ENCODE measurements at regions not wholly inside any gene's neighbourhood (a gene's known extent, or its start where the extent isn't known, plus 50 kb on each side); places are given as distances from the start of the nearest gene placed in this dataset.

DNA sequence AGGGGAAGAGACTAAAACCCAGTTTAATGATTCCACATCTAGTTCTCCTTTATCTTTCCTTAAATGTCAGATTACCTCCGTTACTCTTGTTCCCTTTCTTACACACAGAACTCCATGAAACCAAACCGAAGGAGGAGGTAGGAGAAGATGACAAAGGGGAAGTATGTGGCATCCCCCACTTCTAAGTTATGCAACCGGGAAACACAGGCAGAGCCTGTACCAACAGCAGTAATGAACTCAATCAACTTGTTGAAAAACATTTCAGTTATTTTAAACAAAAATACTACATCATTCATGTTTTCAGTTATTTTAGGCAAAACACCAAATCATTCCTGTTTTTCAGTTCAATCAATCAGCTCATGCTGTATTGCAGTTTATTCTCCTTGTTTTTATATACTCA, 101.8 kb downstream of the PCSK1 start:
- ChIA-PET POLR2A (no interaction called here), CTCF (no interaction called here)
- H3K4me1 Mint-ChIP-seq, result peaks cover 6% of the 10 kb centered on the region; the same call in 1 of the 2 replicates
- no peaks in the 10 kb centered on the region for H3K36me3 Mint-ChIP-seq
- peaks cover under 1% of the 10 kb centered on the region for H3K9me3 Mint-ChIP-seq
- H3K27ac Mint-ChIP-seq, result no peak overlapping the region
- H3K27me3 Mint-ChIP-seq (ENCODE audit: low read depth), result no peaks in the 10 kb centered on the region
- TF ChIP-seq PRDM15 (CRISPR knock-in tag; IDR thresholded peaks at IDR 0.05) (no peak), TP53 (CRISPR knock-in tag; IDR thresholded peaks at IDR 0.05) (no peak), CBFB (CRISPR knock-in tag; IDR thresholded peaks at IDR 0.05; ENCODE audit: low read depth) (no peak), GABPB1 (CRISPR knock-in tag; IDR thresholded peaks at IDR 0.05) (no peak), ZNF416 (CRISPR knock-in tag; IDR thresholded peaks at IDR 0.05) (no peak)
- TF ChIP-seq, protein P1, sequence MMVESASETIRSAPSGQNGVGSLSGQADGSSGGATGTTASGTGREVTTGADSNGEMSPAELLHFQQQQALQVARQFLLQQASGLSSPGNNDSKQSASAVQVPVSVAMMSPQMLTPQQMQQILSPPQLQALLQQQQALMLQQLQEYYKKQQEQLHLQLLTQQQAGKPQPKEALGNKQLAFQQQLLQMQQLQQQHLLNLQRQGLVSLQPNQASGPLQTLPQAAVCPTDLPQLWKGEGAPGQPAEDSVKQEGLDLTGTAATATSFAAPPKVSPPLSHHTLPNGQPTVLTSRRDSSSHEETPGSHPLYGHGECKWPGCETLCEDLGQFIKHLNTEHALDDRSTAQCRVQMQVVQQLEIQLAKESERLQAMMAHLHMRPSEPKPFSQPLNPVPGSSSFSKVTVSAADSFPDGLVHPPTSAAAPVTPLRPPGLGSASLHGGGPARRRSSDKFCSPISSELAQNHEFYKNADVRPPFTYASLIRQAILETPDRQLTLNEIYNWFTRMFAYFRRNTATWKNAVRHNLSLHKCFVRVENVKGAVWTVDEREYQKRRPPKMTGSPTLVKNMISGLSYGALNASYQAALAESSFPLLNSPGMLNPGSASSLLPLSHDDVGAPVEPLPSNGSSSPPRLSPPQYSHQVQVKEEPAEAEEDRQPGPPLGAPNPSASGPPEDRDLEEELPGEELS (CRISPR knock-in tag; IDR thresholded peaks at IDR 0.05), result no peak
- ATAC-seq (no peak), DNase-seq (ENCODE audit: low spot score) (no peak)
- H3K4me3 Mint-ChIP-seq, result no peak overlapping the region

- DNase-seq (ENCODE audit: low spot score) (no peak), ATAC-seq (no peak)
- TF ChIP-seq ZNF138 (CRISPR knock-in tag; conservative IDR thresholded peaks at IDR 0.05), result no peak
- no peak for TF ChIP-seq TEAD1 (CRISPR knock-in tag; IDR thresholded peaks at IDR 0.05)
- TF ChIP-seq NR1H2 (CRISPR knock-in tag; IDR thresholded peaks at IDR 0.05), result no peak
- TF ChIP-seq KAT7 (CRISPR knock-in tag; IDR thresholded peaks at IDR 0.05; ENCODE audit: borderline replicate concordance), result no peak
- TF ChIP-seq, protein P2, sequence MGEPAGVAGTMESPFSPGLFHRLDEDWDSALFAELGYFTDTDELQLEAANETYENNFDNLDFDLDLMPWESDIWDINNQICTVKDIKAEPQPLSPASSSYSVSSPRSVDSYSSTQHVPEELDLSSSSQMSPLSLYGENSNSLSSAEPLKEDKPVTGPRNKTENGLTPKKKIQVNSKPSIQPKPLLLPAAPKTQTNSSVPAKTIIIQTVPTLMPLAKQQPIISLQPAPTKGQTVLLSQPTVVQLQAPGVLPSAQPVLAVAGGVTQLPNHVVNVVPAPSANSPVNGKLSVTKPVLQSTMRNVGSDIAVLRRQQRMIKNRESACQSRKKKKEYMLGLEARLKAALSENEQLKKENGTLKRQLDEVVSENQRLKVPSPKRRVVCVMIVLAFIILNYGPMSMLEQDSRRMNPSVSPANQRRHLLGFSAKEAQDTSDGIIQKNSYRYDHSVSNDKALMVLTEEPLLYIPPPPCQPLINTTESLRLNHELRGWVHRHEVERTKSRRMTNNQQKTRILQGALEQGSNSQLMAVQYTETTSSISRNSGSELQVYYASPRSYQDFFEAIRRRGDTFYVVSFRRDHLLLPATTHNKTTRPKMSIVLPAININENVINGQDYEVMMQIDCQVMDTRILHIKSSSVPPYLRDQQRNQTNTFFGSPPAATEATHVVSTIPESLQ (CRISPR knock-in tag; IDR thresholded peaks at IDR 0.05), result no peak
- POLR2A ChIA-PET, result no interaction called here
- Mint-ChIP-seq H3K4me3 (no peak overlapping the region), H3K36me3 (no peaks in the 10 kb centered on the region), H3K9me3 (peaks cover 6% of the 10 kb centered on the region), H3K27ac (no peak overlapping the region), H3K4me1 (peaks cover 6% of the 10 kb centered on the region; the same call in 1 of the 2 replicates), H3K27me3 (ENCODE audit: low read depth) (no peaks in the 10 kb centered on the region)
- CTCF ChIA-PET, result no interaction called here
These were observed 102.4 kb downstream of the PCSK1 start for GRCh38 chr5:96330530-96331140.

GRCh38 chr5:96329886-96330529, 103.0 kb downstream of the PCSK1 start:
- peaks cover 6% of the 10 kb centered on the region for H3K9me3 Mint-ChIP-seq
- ChIA-PET CTCF (no interaction called here), POLR2A (no interaction called here)
- no peak for TF ChIP-seq PRDM15 (CRISPR knock-in tag; IDR thresholded peaks at IDR 0.05)
- no peak overlapping the region for H3K4me3 Mint-ChIP-seq
- no peaks in the 10 kb centered on the region for H3K27me3 Mint-ChIP-seq (ENCODE audit: low read depth)
- H3K27ac Mint-ChIP-seq, result no peak overlapping the region
- peaks cover 6% of the 10 kb centered on the region; the same call in 1 of the 2 replicates for H3K4me1 Mint-ChIP-seq
- DNase-seq (ENCODE audit: low spot score) (no peak), ATAC-seq (no peak)
- H3K36me3 Mint-ChIP-seq, result no peaks in the 10 kb centered on the region
